OCI-LY3 (cell line): ENCODE measurements at regions not wholly inside any gene's neighbourhood (a gene's known extent, or its start where the extent isn't known, plus 50 kb on each side); places are given as distances from the start of the nearest gene placed in this dataset.

Experiments used
- H2AFZ ChIP-seq: fragments of 200-600, 300-600 bp; shearing (Covaris generic); 2 replicates; pipeline ENCODE4 v1.6.0; 2014; ENCODE audit warnings: antibody characterized with exemption, low read depth, low read length
- H3K27ac ChIP-seq: fragments of 200-600, 300-600 bp; sonication (generic); 2 replicates; pipeline ENCODE4 v1.5.1; 2014; ENCODE audit warnings: mild to moderate bottlenecking, low read length, moderate library complexity, mixed read lengths
- H3K27me3 ChIP-seq: fragments of 200-600, 300-600 bp; sonication (generic); 2 replicates; pipeline ENCODE4 v1.6.1; 2014; ENCODE audit warnings: low read depth, low read length, mixed read lengths
- H3K36me3 ChIP-seq: fragments of 200-600, 300-600 bp; sonication (generic); replicated peaks from 2 replicates; pipeline ENCODE3; 2014; ENCODE audit warnings: low read depth, low read length, mixed read lengths
- H3K4me1 ChIP-seq: fragments of 300-600, 200-600 bp; sonication (generic); 2 replicates; pipeline ENCODE4 v1.6.1; 2014; ENCODE audit warnings: low read length, mixed read lengths
- H3K4me2 ChIP-seq: fragments of 200-600, 300-600 bp; sonication (generic); 2 replicates; pipeline ENCODE4 v1.6.1; 2014; ENCODE audit warnings: low read length, mixed read lengths
- H3K4me3 ChIP-seq: fragments of 300-600, 200-600 bp; sonication (generic); 2 replicates; pipeline ENCODE4 v1.5.1; 2014; ENCODE audit warnings: antibody characterized with exemption, mild to moderate bottlenecking, low read length, moderate library complexity
- H3K79me2 ChIP-seq: fragments of 300-600, 200-600 bp; shearing (Covaris generic); 2 replicates; pipeline ENCODE4 v1.6.1; 2014; ENCODE audit warnings: mild to moderate bottlenecking, low read length, mixed read lengths
- H3K9ac ChIP-seq: fragments of 300-600, 200-600 bp; shearing (Covaris generic); 2 replicates; pipeline ENCODE4 v1.6.0; 2014; ENCODE audit warnings: mild to moderate bottlenecking, low read length, moderate library complexity
- H3K9me3 ChIP-seq: fragments of 200-600, 300-600 bp; shearing (Covaris generic); 2 replicates; pipeline ENCODE4 v1.6.1; 2014; ENCODE audit warnings: low read length, mixed read lengths; ENCODE audit not compliant: insufficient read depth
- H4K20me1 ChIP-seq: fragments of 200-600, 300-600 bp; sonication (generic); 2 replicates; pipeline ENCODE4 v1.6.1; 2016; ENCODE audit warnings: low read length, mixed read lengths; ENCODE audit not compliant: insufficient read depth
- EZH2phosphoT487 ChIP-seq: fragments of 200-600 bp; shearing (Covaris generic); IDR thresholded peaks from 2 replicates; pipeline ENCODE4 v1.6.1; 2018; ENCODE audit warnings: antibody characterized with exemption, mixed run types, low read depth
- TF ChIP-seq, protein P1 (sequence below): fragments of 200-600, 300-600 bp; sonication (generic); IDR thresholded peaks from 2 replicates; pipeline ENCODE4 v1.5.1; 2014; ENCODE audit warnings: antibody characterized with exemption, low read length, low read depth

DNA sequence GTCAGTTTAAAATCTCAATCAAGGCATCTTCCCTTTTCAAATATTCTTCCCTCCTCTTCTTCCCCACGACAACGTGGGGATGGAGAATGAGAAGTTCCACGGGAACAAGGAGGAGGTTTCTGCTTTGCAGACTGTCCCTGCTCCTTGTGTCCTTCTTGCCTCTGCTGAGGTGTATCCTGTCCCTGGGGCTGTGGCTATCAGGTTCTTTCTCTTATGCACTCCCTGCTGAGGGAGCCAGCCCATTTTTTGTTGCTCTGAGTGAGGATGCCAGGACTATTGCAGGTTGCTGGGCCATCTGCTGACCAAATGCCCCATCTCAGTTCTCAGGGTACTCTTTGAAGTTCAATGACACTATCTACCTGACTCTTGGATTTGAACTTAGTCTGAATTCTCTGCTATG is 533.6 kb downstream of the RNF144B start:
- Histone ChIP-seq H3K4me2 (peak overlapping the region; percentile 62), H3K4me1 (peaks cover 24% of the 10 kb centered on the region), H3K9ac (no peak overlapping the region), H3K79me2 (no peaks in the 10 kb centered on the region), H3K36me3 (no peaks in the 10 kb centered on the region), H2AFZ (no peak overlapping the region), H3K27me3 (no peaks in the 10 kb centered on the region), H3K9me3 (no peaks in the 10 kb centered on the region), H3K27ac (no peak overlapping the region), H4K20me1 (no peaks in the 10 kb centered on the region), H3K4me3 (no peak overlapping the region)
- TF ChIP-seq, protein P1, sequence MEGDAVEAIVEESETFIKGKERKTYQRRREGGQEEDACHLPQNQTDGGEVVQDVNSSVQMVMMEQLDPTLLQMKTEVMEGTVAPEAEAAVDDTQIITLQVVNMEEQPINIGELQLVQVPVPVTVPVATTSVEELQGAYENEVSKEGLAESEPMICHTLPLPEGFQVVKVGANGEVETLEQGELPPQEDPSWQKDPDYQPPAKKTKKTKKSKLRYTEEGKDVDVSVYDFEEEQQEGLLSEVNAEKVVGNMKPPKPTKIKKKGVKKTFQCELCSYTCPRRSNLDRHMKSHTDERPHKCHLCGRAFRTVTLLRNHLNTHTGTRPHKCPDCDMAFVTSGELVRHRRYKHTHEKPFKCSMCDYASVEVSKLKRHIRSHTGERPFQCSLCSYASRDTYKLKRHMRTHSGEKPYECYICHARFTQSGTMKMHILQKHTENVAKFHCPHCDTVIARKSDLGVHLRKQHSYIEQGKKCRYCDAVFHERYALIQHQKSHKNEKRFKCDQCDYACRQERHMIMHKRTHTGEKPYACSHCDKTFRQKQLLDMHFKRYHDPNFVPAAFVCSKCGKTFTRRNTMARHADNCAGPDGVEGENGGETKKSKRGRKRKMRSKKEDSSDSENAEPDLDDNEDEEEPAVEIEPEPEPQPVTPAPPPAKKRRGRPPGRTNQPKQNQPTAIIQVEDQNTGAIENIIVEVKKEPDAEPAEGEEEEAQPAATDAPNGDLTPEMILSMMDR: no peak
- no peak for TF ChIP-seq EZH2phosphoT487

DNA sequence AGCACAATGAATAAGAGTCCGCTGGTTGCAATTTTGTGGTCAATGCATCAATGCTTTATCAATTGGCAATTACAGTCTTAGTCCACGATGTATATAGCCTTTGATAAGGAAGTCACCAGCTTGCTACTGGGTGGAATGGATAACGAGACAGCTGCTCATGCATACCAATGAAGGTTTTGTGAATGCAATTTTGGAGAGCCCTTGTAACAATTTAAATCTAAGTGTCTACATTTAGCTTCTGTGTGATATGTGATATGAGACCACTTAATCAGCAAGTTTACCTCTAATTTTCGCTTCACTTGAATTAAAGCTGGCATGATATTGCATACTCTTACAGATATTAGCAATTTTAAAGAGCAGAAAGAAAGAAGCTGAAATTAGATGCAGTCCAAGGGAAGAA is 543.9 kb downstream of the RNF144B start:
- no peak overlapping the region for H3K4me2 ChIP-seq
- H3K4me1 ChIP-seq: no peaks in the 10 kb centered on the region
- H3K36me3 ChIP-seq: no peaks in the 10 kb centered on the region
- no peaks in the 10 kb centered on the region for H3K79me2 ChIP-seq
- H3K9ac ChIP-seq: no peak overlapping the region
- H2AFZ ChIP-seq: no peak overlapping the region
- no peak overlapping the region for H3K4me3 ChIP-seq
- H3K9me3 ChIP-seq: no peaks in the 10 kb centered on the region
- no peaks in the 10 kb centered on the region for H4K20me1 ChIP-seq
- H3K27me3 ChIP-seq: no peaks in the 10 kb centered on the region
- H3K27ac ChIP-seq: no peak overlapping the region
- TF ChIP-seq EZH2phosphoT487: no peak
- TF ChIP-seq, protein P1: no peak

DNA sequence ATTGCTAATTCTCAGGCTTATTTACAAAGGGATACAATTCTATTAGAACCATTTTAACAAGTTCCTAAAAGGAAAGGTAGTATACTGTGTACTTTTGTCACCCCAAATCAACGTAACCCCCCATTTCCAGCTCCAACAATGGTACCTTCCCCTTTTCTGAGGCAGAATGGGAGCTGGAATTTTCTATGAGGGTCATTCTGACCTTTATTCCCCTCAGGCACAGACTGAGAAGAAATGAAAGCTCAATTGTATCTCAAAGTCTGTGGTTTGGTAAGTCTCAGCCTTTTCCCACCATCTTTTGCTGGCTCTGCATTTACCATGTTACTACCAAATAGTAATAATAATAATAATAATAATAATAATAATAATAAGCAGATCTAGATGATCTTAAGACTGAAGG is 571.0 kb downstream of the RNF144B start:
- no peaks in the 10 kb centered on the region for H3K27me3 ChIP-seq

DNA sequence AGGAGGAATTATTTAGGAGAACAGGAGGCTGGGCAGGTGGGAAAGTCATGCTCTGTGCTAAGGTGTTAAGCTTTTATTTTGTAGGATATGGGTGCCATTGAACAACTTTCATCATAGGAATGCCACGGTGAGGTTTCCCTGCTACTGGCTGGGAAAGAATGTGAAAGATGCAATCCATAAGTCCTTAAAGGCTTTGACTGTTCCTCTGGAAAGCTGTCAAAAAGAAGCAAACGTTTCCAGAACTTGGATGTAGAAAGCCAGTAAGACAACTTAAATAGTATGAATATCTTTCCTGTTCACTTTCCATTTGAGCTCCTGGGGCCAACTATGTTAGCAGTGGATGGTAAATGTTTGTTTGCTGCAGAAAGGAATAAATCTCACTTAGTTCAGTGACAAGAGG is 574.4 kb downstream of the RNF144B start:
- Histone ChIP-seq H3K4me2 (no peak overlapping the region), H3K9ac (no peak overlapping the region), H3K4me3 (no peak overlapping the region), H3K36me3 (no peaks in the 10 kb centered on the region), H3K79me2 (no peaks in the 10 kb centered on the region), H3K4me1 (peaks cover 6% of the 10 kb centered on the region; the same call in 1 of the 2 replicates), H3K27me3 (no peaks in the 10 kb centered on the region), H4K20me1 (no peaks in the 10 kb centered on the region), H3K27ac (no peak overlapping the region), H2AFZ (no peak overlapping the region), H3K9me3 (no peaks in the 10 kb centered on the region)
- no peak for TF ChIP-seq EZH2phosphoT487
- TF ChIP-seq, protein P1: no peak

More for the DNA sequence above, 571.0 kb downstream of the RNF144B start:
- H3K9ac ChIP-seq: no peak overlapping the region
- H2AFZ ChIP-seq: no peak overlapping the region
- H3K4me1 ChIP-seq: peaks cover 8% of the 10 kb centered on the region; the same call in 1 of the 2 replicates
- H3K4me2 ChIP-seq: no peak overlapping the region
- no peak overlapping the region for H3K4me3 ChIP-seq
- TF ChIP-seq, protein P1: no peak
- no peak for TF ChIP-seq EZH2phosphoT487
- H3K79me2 ChIP-seq: no peaks in the 10 kb centered on the region
- no peaks in the 10 kb centered on the region for H4K20me1 ChIP-seq
- H3K36me3 ChIP-seq: no peaks in the 10 kb centered on the region
- no peak overlapping the region for H3K27ac ChIP-seq
- H3K9me3 ChIP-seq: no peaks in the 10 kb centered on the region
